Spleen (tissue), 7 donors: ENCODE measurements at regions not wholly inside any gene's neighbourhood (a gene's known extent, or its start where the extent isn't known, plus 50 kb on each side); places are given as distances from the start of the nearest gene placed in this dataset.

ENCODE experiments used
- CTCF ChIP-seq, 11 experiments: fragments of 200-600 bp in 7 of 11; fragments of 450-650 bp in 4 of 11; sonication (generic) in 4 of 11; IDR thresholded peaks in 8 of 11; conservative IDR thresholded peaks in 3 of 11; 1 replicate in 7 of 11; 2 replicates in 4 of 11; pipeline versions ENCODE4 v1.4.0 to v1.8.0; 2016 to 2021; ENCODE audit warnings: antibody characterized with exemption in 11 of 11, inconsistent platforms in 4 of 11, mild to moderate bottlenecking in 1 of 11
- POLR2A ChIP-seq, 3 donors: fragments of 450-650 bp; IDR thresholded peaks; one replicate each; pipeline ENCODE4 v1.5.1; 2017; ENCODE audit warnings: antibody characterized with exemption in 3 of 3, mild to moderate bottlenecking in 1 of 3
- POLR2AphosphoS5 ChIP-seq, 3 donors: sonication (generic); formaldehyde crosslinking; IDR thresholded peaks; one replicate each; pipeline ENCODE4 v1.5.1; 2017; ENCODE audit warnings: antibody characterized with exemption in 3 of 3
- donor health status: DM: no; HTN: no; CAD: no; lungs with moderate emphysema.
- donor health status: DM: no; HTN: no; CAD: no.
- donor health status: DM: no; HTN: no; CAD: no.

DNA sequence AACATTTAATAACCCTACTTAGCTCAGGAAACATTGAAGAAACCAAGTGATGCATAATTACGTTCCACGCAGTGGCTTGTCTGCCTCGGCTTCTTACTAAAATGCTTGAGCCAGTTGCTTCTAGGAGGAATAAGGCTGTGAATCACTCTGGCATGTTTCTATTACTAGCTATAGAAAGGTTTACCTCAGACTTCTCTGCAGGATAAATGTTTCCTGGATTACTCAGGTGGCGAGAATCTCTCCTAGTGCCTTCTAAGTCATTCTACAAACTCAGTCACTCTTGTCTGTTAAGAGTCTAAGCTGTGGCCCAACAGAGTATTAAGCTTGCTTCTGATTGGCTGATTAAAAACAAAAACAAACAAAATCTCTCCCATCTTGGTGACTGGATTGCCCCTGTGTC lies 92.0 kb upstream of the RALGPS2 start:
- TF ChIP-seq POLR2A (IDR thresholded peaks at IDR 0.05) (no peak), CTCF (IDR thresholded peaks at IDR 0.05 in 8 of 11, conservative IDR thresholded peaks at IDR 0.05 in 3 of 11) (no peak), POLR2AphosphoS5 (IDR thresholded peaks at IDR 0.05) (no peak)
